Keratinocyte (primary cell): ENCODE measurements at regions not wholly inside any gene's neighbourhood (a gene's known extent, or its start where the extent isn't known, plus 50 kb on each side); places are given as distances from the start of the nearest gene placed in this dataset.

Experiments used
- DNase-seq: peaks from one replicate; pipeline ENCODE4 v3.0.0-alpha.2; 2011; ENCODE audit warnings: low read depth, missing footprints, low spot score
- FAIRE-seq: peaks from 2 replicates; lab custom pipeline; 2011; peaks lifted over from hg19 to GRCh38; lab: Jason Lieb, UNC
- H2AFZ ChIP-seq: 2 replicates; pipeline ENCODE4 v1.6.0; 2012; ENCODE audit warnings: low read length, control low read depth, inconsistent platforms; ENCODE audit not compliant: control insufficient read depth
- H3K27ac ChIP-seq: 2 replicates; pipeline ENCODE4 v1.5.1; 2011; ENCODE audit warnings: low read length; ENCODE audit not compliant: control insufficient read depth, insufficient read depth
- H3K27me3 ChIP-seq: 3 replicates; pipeline ENCODE4 v1.6.0; 2011; ENCODE audit warnings: low read length; ENCODE audit not compliant: control insufficient read depth, insufficient read depth; ENCODE audit errors: extremely low read depth
- H3K36me3 ChIP-seq, 2 experiments: 2 replicates in 1 of 2; 3 replicates in 1 of 2; pipeline ENCODE4 v1.5.1; 2011; ENCODE audit warnings: low read length in 2 of 2, mild to moderate bottlenecking in 1 of 2; ENCODE audit not compliant: control insufficient read depth in 2 of 2, insufficient read depth in 2 of 2; ENCODE audit errors: extremely low read depth in 1 of 2
- H3K4me1 ChIP-seq: 3 replicates; pipeline ENCODE4 v1.5.1; 2011; ENCODE audit warnings: low read length; ENCODE audit not compliant: control insufficient read depth, insufficient read depth; ENCODE audit errors: extremely low read depth
- H3K4me2 ChIP-seq: 3 replicates; pipeline ENCODE4 v1.6.0; 2011; ENCODE audit warnings: low read depth, low read length; ENCODE audit not compliant: control insufficient read depth, insufficient read depth; ENCODE audit errors: extremely low read depth
- H3K4me3 ChIP-seq, 3 experiments: fragments of 200-600 bp in 1 of 3; sonication (generic) in 1 of 3; 2 replicates in 2 of 3; 3 replicates in 1 of 3; pipeline ENCODE4 v1.5.1; 2011 to 2016; ENCODE audit warnings: low read length in 3 of 3, mild to moderate bottlenecking in 3 of 3, control low read depth in 2 of 3, inconsistent platforms in 1 of 3, low read depth in 1 of 3, mixed read lengths in 1 of 3, mixed run types in 1 of 3, moderate library complexity in 1 of 3; ENCODE audit not compliant: control insufficient read depth in 2 of 3, insufficient read depth in 2 of 3; ENCODE audit errors: extremely low read depth in 1 of 3
- H3K79me2 ChIP-seq: 2 replicates; pipeline ENCODE4 v1.6.0; 2012; ENCODE audit warnings: low read length; ENCODE audit not compliant: control insufficient read depth, insufficient read depth
- H3K9ac ChIP-seq: 3 replicates; pipeline ENCODE4 v1.6.0; 2011; ENCODE audit warnings: low read length; ENCODE audit not compliant: control insufficient read depth, insufficient read depth; ENCODE audit errors: extremely low read depth
- H3K9me1 ChIP-seq: 3 replicates; pipeline ENCODE4 v1.6.0; 2011; ENCODE audit warnings: low read length; ENCODE audit not compliant: control insufficient read depth, insufficient read depth; ENCODE audit errors: extremely low read depth
- H3K9me3 ChIP-seq: 2 replicates; pipeline ENCODE4 v1.5.1; 2012; ENCODE audit warnings: low read depth, low read length; ENCODE audit not compliant: control insufficient read depth
- H4K20me1 ChIP-seq: 3 replicates; pipeline ENCODE4 v1.6.0; 2011; ENCODE audit warnings: low read length; ENCODE audit not compliant: control insufficient read depth, insufficient read depth; ENCODE audit errors: extremely low read depth
- CTCF ChIP-seq, 3 experiments: IDR thresholded peaks in 1 of 3; conservative IDR thresholded peaks in 1 of 3; optimal IDR thresholded peaks in 1 of 3; 2 replicates in 2 of 3; 3 replicates in 1 of 3; pipeline versions ENCODE3 to v1.5.1; 2011; ENCODE audit warnings: low read length in 3 of 3, mild to moderate bottlenecking in 3 of 3, moderate library complexity in 2 of 3, control low read depth in 1 of 3, inconsistent platforms in 1 of 3; ENCODE audit not compliant: insufficient read depth in 2 of 3; ENCODE audit errors: extremely low read depth in 1 of 3
- EZH2 ChIP-seq: IDR thresholded peaks from one replicate; pipeline ENCODE4 v1.6.1; 2012; ENCODE audit warnings: inconsistent platforms, mild to moderate bottlenecking, low read length, moderate library complexity
- dilution Hi-C: fragments of 300-500 bp; cut with MboI; formaldehyde crosslinking; loops from one replicate; pipeline ENCODE4 v1.7.0; 2020; ENCODE audit warnings: low sequenced_read_pairs; ENCODE audit not compliant: extremely low pct_ligation_motif_present

DNA sequence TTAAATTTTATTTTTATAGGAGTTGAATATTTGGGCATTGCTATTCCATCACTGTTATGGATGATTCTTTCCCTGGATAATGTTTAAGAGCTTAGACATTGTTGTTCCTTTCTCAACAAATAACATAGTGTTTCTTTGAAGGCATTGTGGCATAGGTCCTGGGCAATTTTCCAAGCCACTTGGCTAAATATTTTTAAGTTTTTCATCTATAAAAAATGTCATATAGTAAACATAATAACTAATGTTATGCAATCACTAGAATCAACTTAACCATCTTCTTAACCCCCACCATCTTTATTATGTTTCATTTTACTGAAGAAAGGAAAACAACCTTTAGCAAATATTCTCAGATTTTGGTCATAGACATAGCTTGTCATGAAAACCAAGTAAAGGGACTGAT, 600.6 kb upstream of the LMO3 start:
- dilution Hi-C loops: no loop called here
- Histone ChIP-seq H2AFZ (no peak overlapping the region), H3K36me3 (no peaks in the 10 kb centered on the region), H4K20me1 (no peaks in the 10 kb centered on the region), H3K4me2 (no peak overlapping the region), H3K9me1 (no peaks in the 10 kb centered on the region), H3K27me3 (no peaks in the 10 kb centered on the region), H3K79me2 (no peaks in the 10 kb centered on the region), H3K4me1 (no peaks in the 10 kb centered on the region), H3K9me3 (peaks cover 6% of the 10 kb centered on the region), H3K27ac (no peak overlapping the region), H3K4me3 (no peak overlapping the region), H3K9ac (no peak overlapping the region)
- no peak for DNase-seq
- no peak for TF ChIP-seq CTCF (optimal IDR thresholded peaks at IDR 0.05 in 1 of 3, IDR thresholded peaks at IDR 0.05 in 1 of 3, conservative IDR thresholded peaks at IDR 0.05 in 1 of 3; ENCODE audit: extremely low read depth in 1 of 3, insufficient read depth in 2 of 3, low read length in 3 of 3)
- FAIRE-seq: no peak

GRCh38 chr12:17204289-17205054, 598.5 kb upstream of the LMO3 start:
- no peak for FAIRE-seq
- no peaks in the 10 kb centered on the region for H3K36me3 ChIP-seq
- H2AFZ ChIP-seq: no peak overlapping the region

More at GRCh38 chr12:17204289-17205054, 598.5 kb upstream of the LMO3 start:
- Histone ChIP-seq H3K4me2 (no peak overlapping the region), H3K27me3 (no peaks in the 10 kb centered on the region), H3K4me3 (no peak overlapping the region), H3K9ac (no peak overlapping the region), H4K20me1 (no peaks in the 10 kb centered on the region), H3K9me1 (no peaks in the 10 kb centered on the region), H3K79me2 (no peaks in the 10 kb centered on the region), H3K4me1 (no peaks in the 10 kb centered on the region), H3K9me3 (peaks cover 3% of the 10 kb centered on the region), H3K27ac (no peak overlapping the region)
- TF ChIP-seq CTCF (optimal IDR thresholded peaks at IDR 0.05 in 1 of 3, IDR thresholded peaks at IDR 0.05 in 1 of 3, conservative IDR thresholded peaks at IDR 0.05 in 1 of 3; ENCODE audit: extremely low read depth in 1 of 3, insufficient read depth in 2 of 3, low read length in 3 of 3) (no peak), EZH2 (no peak)
- dilution Hi-C loops: no loop called here
- DNase-seq: no peak
